Smooth muscle cell (in vitro differentiated cells): ENCODE measurements at regions not wholly inside any gene's neighbourhood (a gene's known extent, or its start where the extent isn't known, plus 50 kb on each side); places are given as distances from the start of the nearest gene placed in this dataset.
"Not testable (repeated sequence)": the region's sequence is repeated elsewhere in the genome, so short reads cannot be mapped to it uniquely, and the experiment has no call there.

ENCODE experiments used
- DNase-seq: peaks from one replicate; lab custom pipeline; 2025; ENCODE audit not compliant: unreplicated experiment; lab: John Stamatoyannopoulos, UW
- H2AFZ ChIP-seq: fragments of 200-600 bp; sonication (generic); 2 replicates; pipeline ENCODE4 v1.6.0; 2016; ENCODE audit warnings: antibody characterized with exemption, low read depth, mild to moderate bottlenecking
- H3F3A ChIP-seq: fragments of 200-600 bp; sonication (generic); 2 replicates; pipeline ENCODE4 v1.6.0; 2017; ENCODE audit warnings: antibody characterized with exemption, low read depth
- H3K27ac ChIP-seq: fragments of 200-600 bp; sonication (generic); 2 replicates; pipeline ENCODE4 v1.5.1; 2016; ENCODE audit warnings: low read depth, mild to moderate bottlenecking
- H3K27me3 ChIP-seq: fragments of 200-600 bp; sonication (generic); 2 replicates; pipeline ENCODE4 v1.6.1; 2016; ENCODE audit warnings: low read depth, mild to moderate bottlenecking
- H3K36me3 ChIP-seq: fragments of 200-600 bp; sonication (generic); 2 replicates; pipeline ENCODE4 v1.5.1; 2016; ENCODE audit warnings: low read depth
- H3K4me1 ChIP-seq: fragments of 200-600 bp; sonication (generic); 2 replicates; pipeline ENCODE4 v1.5.1; 2016; ENCODE audit warnings: low read depth
- H3K4me2 ChIP-seq: fragments of 200-600 bp; sonication (generic); 2 replicates; pipeline ENCODE4 v1.6.0; 2016; ENCODE audit warnings: mild to moderate bottlenecking
- H3K4me3 ChIP-seq: fragments of 200-600 bp; sonication (generic); 2 replicates; pipeline ENCODE4 v1.5.1; 2016; ENCODE audit warnings: mild to moderate bottlenecking
- H3K79me2 ChIP-seq: fragments of 200-600 bp; sonication (generic); 2 replicates; pipeline ENCODE4 v1.6.0; 2016; ENCODE audit warnings: low read depth, mild to moderate bottlenecking
- H3K9ac ChIP-seq: fragments of 200-600 bp; sonication (generic); 2 replicates; pipeline ENCODE4 v1.6.0; 2016; ENCODE audit warnings: low read depth
- H3K9me3 ChIP-seq: fragments of 200-600 bp; sonication (generic); replicated peaks from 2 replicates; pipeline ENCODE4 v1.5.1; 2016; ENCODE audit warnings: low read depth
- H4K20me1 ChIP-seq: fragments of 200-600 bp; sonication (generic); 2 replicates; pipeline ENCODE4 v1.6.0; 2016; ENCODE audit warnings: low read depth
- WGBS: methylation state at CpG from one replicate; pipeline ENCODE4 v1.1.7; 2016; ENCODE audit warnings: low lambda C conversion rate; 5-methylcytosine and 5-hydroxymethylcytosine counted together
- TF ChIP-seq, protein P1 (sequence below): fragments of 200-600 bp; sonication (generic); IDR thresholded peaks from 2 replicates; pipeline ENCODE4 v1.5.1; 2017; ENCODE audit warnings: borderline replicate concordance, mild to moderate bottlenecking, antibody characterized with exemption; ENCODE audit not compliant: insufficient read depth, poor library complexity, severe bottlenecking

GRCh38 chr2:230600881-230601280 is 111.8 kb upstream of the CAB39 start:
- H3F3A ChIP-seq: no peaks in the 10 kb centered on the region
- no peaks in the 10 kb centered on the region for H3K9me3 ChIP-seq
- no peaks in the 10 kb centered on the region for H3K4me1 ChIP-seq
- no peak overlapping the region for H3K4me3 ChIP-seq
- no peaks in the 10 kb centered on the region for H4K20me1 ChIP-seq
- DNase-seq: no peak
- TF ChIP-seq, protein P1, sequence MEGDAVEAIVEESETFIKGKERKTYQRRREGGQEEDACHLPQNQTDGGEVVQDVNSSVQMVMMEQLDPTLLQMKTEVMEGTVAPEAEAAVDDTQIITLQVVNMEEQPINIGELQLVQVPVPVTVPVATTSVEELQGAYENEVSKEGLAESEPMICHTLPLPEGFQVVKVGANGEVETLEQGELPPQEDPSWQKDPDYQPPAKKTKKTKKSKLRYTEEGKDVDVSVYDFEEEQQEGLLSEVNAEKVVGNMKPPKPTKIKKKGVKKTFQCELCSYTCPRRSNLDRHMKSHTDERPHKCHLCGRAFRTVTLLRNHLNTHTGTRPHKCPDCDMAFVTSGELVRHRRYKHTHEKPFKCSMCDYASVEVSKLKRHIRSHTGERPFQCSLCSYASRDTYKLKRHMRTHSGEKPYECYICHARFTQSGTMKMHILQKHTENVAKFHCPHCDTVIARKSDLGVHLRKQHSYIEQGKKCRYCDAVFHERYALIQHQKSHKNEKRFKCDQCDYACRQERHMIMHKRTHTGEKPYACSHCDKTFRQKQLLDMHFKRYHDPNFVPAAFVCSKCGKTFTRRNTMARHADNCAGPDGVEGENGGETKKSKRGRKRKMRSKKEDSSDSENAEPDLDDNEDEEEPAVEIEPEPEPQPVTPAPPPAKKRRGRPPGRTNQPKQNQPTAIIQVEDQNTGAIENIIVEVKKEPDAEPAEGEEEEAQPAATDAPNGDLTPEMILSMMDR: no peak
- no peaks in the 10 kb centered on the region for H3K36me3 ChIP-seq
- H3K9ac ChIP-seq: no peak overlapping the region
- no peaks in the 10 kb centered on the region for H3K79me2 ChIP-seq
- H2AFZ ChIP-seq: no peak overlapping the region
- no peak overlapping the region for H3K4me2 ChIP-seq
- no peak overlapping the region for H3K27ac ChIP-seq
- 89% methylated on average over 4 of the region's 4 CpGs for WGBS
- no peaks in the 10 kb centered on the region for H3K27me3 ChIP-seq

DNA sequence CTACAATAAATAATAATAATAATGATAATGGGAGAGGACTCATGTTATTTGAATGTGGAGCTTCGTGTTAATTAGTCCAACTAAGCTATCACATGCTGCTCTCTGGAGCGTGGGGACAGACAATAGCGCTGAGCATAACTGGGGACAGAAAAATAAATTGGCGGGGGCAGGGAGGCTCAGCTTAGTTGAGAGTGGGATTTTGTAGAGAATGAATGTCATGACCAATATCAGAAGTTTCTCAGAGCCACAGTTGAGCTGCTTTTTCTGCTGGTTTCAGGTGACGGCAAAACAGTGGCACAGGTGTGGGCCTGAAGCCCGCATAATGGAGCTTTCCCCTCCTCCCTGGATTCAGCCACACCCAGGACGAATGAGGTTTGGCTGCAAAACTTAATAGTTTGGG is 111.1 kb upstream of the CAB39 start:
- Histone ChIP-seq H2AFZ (no peak overlapping the region), H3K4me2 (no peak overlapping the region), H3K79me2 (no peaks in the 10 kb centered on the region), H3K4me1 (no peaks in the 10 kb centered on the region), H4K20me1 (no peaks in the 10 kb centered on the region), H3K27ac (no peak overlapping the region), H3K27me3 (no peaks in the 10 kb centered on the region), H3K36me3 (no peaks in the 10 kb centered on the region), H3F3A (no peaks in the 10 kb centered on the region), H3K9me3 (no peaks in the 10 kb centered on the region), H3K9ac (no peak overlapping the region), H3K4me3 (no peak overlapping the region)
- 94% methylated on average over 7 of the region's 7 CpGs for WGBS
- DNase-seq: no peak
- TF ChIP-seq, protein P1: no peak

DNA sequence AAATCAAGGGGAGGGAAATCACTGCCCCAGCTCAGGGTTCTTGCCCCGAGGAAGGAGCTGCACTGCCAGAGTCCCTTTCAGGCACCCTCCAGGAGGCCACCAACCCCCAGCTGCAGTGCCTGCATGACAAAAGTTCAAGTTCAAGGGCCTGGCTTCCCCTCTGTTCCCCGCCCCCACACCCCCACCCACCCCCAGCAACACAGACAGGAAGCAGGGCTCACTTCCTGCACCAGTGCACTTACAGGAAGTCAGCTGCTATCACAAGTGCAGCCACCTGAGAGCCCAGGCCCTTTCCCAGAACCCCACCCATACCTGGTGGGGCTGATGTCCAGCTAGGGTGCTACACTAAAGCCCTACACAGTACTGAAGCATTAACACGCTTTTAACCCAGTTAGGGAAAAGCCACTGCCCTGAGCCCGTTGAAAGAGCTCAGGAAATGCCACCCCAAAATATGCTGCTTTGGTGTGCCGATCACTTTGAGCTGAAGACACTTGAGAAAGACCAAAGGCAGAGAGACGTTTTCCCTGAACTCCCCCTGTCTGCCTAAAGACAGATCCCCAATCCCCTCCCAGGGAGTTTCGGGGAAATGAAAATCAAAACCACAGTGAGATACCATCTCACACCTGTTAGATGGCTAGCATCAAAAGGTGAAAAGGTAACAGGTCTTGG is 109.9 kb upstream of the CAB39 start:
- TF ChIP-seq, protein P1: no peak
- Histone ChIP-seq H2AFZ (no peak overlapping the region), H4K20me1 (no peaks in the 10 kb centered on the region), H3K4me3 (no peak overlapping the region), H3K9ac (no peak overlapping the region), H3F3A (no peaks in the 10 kb centered on the region), H3K79me2 (no peaks in the 10 kb centered on the region), H3K4me1 (no peaks in the 10 kb centered on the region), H3K27me3 (no peaks in the 10 kb centered on the region), H3K36me3 (no peaks in the 10 kb centered on the region), H3K27ac (no peak overlapping the region), H3K9me3 (no peaks in the 10 kb centered on the region), H3K4me2 (no peak overlapping the region)
- no peak for DNase-seq
- 88% methylated on average over 7 of the region's 7 CpGs for WGBS

- not testable (repeated sequence) for H2AFZ ChIP-seq, H3K27ac ChIP-seq, H3K9me3 ChIP-seq, DNase-seq, H3F3A ChIP-seq, H3K4me1 ChIP-seq, H3K79me2 ChIP-seq, H3K4me3 ChIP-seq, H3K36me3 ChIP-seq, H3K27me3 ChIP-seq, H3K4me2 ChIP-seq, H4K20me1 ChIP-seq, H3K9ac ChIP-seq
Measured at GRCh38 chr2:230603317-230603716, 109.3 kb upstream of the CAB39 start.

DNA sequence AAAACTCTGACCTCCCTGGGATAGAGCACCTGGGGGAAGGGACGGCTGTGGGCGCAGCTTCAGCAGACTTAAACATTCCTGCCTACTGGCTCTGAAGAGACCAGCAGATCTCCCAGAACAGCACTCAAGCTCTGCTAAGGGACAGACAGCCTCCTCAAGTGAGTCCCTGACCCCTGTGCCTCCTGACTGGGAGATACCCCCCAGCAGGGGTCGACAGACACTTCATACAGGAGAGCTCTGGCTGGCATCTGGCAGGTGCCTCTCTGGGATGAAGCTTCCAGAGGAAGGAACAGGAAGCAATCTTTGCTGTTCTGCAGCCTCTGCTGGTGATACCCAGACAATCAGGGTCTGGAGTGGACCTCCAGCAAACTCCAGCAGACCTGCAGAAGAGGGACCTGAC is 108.5 kb upstream of the CAB39 start:
- not testable (repeated sequence) for H3F3A ChIP-seq, H3K9ac ChIP-seq, H3K79me2 ChIP-seq, H3K9me3 ChIP-seq, H3K4me3 ChIP-seq, H2AFZ ChIP-seq, H4K20me1 ChIP-seq, DNase-seq, H3K4me1 ChIP-seq, H3K36me3 ChIP-seq, H3K4me2 ChIP-seq, H3K27me3 ChIP-seq, H3K27ac ChIP-seq
- WGBS: 86% methylated on average over 3 of the region's 3 CpGs
